ENCODE measurements at regions not wholly inside any gene's neighbourhood (a gene's known extent, or its start where the extent isn't known, plus 50 kb on each side); places are given as distances from the start of the nearest gene placed in this dataset.
"Not testable (repeated sequence)": the region's sequence is repeated elsewhere in the genome, so short reads cannot be mapped to it uniquely, and the experiment has no call there.

DNA sequence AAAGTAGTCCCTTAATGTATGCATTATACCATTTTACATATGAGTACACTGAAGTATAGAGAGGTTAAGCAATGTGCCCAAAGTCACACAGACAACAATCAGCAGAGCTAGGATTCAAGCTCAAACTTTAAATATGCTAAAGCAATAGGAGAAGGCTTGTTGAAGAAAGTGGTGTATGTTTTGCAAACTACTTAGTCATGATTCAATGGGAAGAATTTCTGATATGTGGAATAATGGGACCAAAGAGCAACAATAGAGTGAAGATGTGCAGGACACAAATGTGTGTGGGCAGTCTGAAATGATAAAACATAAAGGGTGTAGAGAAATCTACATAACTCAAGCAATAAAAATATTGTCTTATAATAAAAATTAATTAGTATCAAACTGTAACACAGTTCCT is 109.0 kb upstream of the ARSJ start:
- DNase-seq: no peak

DNA sequence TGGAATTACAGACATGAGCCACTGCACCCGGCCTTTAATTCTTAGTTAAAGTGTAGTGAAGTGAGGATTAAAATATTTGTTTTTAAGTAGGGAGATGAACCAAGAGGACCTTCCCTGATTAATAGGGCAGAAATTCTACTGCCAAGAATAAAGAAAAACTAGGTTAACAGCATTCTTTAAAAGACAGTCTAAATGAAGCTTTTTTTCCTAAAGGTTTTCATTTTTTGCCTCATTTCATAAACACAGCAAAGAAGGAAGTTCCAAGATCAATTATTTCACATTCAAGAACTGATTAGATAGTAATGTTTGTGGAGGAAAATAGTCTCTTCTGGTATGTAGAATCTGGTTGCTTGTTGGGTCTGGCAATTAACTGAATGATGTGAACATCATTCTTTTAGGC is 112.1 kb upstream of the ARSJ start:
- no peak for DNase-seq

DNA sequence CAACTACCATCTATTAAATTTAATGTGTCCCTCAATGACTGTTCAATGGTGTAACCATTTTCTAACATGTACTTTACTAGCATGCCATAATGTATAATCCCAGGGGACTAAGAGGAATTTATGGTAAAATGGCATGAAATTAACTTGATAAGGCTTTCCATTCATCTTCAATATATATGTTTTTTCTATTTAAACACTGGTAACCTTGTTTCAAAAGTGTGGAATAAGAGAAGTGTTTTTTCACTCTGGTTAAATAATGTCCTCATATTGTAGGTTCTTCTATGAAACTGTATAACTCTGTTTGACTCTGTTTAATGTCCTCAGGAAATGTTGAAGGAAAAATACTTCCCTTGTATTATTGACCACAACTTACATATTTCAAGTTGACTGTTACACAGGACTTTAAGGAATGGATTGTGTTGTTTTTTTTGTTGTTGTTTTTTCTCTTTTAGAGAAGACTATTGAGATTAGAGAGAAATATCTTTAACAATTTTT is 113.8 kb upstream of the ARSJ start:
- no peak for DNase-seq

- no peak for DNase-seq
Observed at GRCh38 chr4:114100288-114101031, 121.0 kb upstream of the ARSJ start.

GRCh38 chr4:114103908-114104307 is 124.5 kb upstream of the ARSJ start:
- DNase-seq: no peak

DNA sequence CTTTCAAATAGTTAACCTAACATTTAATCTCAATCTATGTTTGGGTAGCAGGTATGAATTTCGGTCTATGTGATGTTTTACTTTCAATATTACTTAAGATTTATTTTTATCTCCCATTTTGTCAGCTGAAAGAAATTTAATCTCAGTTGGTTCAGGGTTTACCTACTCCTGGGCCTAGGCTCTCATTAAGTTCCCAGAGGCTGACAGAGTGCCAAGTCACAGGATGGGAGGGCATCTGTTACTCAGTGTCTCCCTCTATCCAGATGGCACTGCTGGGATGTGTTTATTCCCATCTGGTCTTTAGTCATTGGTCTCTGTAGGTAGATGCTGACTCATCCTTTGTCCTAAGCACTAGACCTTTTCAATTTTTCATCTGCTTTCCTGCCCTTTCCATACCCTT is 129.4 kb upstream of the ARSJ start:
- no peak for DNase-seq

DNA sequence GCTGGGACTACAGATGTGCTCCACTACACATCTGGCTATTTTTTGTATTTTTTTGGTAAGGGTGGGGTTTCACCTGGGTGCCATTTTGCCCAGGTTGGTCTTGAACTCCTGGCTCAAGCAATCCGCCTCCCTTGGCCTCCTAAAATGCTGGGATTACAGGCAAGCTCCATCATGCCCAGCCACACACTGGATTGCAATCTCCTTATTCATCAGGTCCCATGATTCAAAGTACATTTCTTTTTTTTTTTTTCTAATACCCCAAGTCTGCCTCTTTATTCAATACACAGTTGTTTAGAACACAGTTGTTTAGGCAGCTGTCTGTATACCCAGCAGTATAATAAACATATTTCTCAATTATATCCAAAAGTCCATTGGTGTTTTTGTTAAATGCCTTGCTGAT is 130.3 kb upstream of the ARSJ start:
- no peak for DNase-seq

GRCh38 chr4:114115526-114115925 is 136.1 kb upstream of the ARSJ start:
- DNase-seq: no peak

DNA sequence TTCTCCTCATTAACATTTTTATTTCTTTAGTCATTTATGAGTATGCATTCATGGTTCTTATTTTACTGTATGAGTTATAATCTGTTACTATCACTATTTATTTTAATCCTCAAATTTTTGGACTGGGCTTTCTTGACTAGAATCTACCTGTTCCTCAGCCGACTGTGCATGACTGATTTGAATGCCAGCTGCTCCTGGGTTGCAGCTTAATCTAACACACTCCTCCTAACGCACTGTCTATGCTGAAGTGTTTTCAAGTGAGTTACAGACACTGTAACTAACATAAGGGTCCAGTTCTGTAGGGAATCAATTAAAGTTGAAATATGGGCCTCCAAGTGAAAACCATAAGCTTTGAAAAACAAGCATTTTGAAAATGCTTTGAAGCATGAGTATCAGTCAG is 137.4 kb upstream of the ARSJ start:
- DNase-seq: no peak

- DNase-seq: no peak
Observed at GRCh38 chr4:114121221-114121620, 141.8 kb upstream of the ARSJ start.

DNA sequence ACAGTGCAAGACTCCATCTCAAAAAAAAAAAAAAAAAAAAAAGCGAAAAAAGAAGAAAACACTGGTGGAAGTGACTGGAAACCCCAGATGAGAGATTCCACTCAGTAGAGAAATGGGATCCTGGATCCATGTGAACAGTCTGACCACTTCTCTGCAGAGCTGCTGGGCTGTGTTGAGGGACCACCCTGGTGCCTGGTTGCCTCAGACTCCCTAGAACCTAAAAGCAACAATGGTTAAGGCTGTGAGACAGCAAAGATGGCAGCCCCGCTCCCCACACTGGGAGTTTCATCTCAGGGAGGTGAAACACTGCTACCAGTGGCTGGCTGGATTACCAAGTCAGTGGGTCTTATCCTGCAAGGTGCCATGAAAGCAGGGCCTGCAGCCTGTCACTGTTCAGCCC is 152.8 kb upstream of the ARSJ start:
- DNase-seq: no peak

DNA sequence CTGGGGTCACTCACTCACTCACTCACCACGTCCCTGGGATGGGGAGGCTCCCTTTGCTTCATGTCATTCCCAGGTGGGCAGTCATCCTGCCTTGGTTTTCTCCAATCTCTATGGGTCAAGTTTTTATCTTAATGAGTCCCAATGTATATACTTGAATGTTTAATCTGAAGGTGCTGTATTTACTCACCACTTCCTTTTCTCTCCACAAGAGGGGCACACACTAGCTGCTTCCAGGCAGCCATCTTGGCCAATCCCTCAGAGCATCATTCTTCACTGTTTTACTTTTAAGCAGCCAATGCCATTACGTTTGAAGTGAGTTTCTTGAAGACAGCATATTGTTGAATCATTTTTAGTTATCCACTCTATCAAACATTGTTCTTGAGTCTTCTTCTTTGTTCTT is 153.4 kb upstream of the ARSJ start:
- DNase-seq: no peak

DNA sequence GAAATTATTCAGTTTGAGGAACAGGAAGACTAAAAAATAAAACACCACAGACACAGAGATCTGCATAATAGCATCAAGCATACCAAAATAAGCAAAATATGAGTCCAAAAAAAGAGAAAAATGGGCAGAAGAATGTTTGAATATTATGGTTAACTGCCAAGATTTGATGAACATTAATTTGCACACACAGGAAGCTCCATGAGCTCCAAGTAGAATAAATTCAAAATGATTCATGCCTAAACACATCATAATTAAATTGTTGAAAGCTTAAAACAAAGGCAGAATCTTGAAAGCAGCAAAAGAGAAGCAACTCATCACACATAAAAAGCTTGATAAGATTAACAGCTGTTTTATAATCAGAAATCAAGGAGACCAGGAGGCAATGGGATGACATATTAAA is 156.6 kb upstream of the ARSJ start:
- no peak for DNase-seq

DNA sequence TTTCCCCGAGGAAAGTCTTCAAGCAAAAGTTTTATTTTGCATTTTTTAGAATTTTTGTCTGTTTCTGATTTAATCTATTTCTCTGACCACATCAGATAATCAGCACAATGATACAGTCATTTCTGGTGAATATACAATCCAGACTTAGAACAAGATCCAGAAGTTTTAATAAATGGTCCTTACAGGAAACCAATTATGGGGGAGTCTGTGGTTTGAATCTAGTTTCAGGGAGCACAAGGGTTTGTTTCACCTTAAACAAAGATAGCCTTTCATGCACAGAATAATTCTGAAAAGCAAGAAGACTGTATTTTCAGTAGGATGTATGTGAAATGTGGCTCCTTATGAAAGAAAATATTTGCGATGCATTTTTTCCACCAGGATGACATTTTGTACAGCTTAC is 158.5 kb upstream of the ARSJ start:
- DNase-seq: no peak

DNA sequence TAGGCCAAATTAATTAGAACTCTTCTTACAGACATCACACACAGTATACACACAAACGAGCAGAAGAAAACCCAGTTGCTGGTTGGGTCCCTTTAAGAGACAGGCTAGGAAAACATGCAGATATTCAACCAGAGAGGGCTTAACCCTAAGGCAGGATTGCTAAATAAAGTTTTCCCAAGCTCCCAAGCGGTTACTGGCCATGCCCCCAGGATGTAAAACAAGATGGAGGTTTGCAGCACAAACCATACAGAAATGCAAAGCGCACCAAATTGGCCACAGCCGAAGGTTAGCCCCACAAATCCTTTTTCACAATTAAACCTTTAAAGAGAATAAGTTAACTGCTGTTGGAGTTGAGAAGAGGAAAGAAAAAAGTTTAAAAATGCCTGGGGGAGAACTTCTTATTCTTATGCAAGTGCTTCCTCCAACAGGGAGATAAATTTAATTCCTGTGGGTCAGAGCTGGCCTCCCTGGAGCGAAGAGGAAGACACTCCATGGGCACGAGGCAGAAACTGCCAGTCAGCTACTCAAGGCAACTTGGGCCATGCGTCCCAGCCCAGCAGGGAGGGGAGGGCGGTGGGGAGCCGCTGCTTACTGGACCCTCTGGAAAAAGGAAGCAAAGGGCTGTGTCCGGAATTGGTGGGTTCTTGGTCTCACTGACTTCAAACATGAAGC is 167.6 kb upstream of the ARSJ start:
- DNase-seq: no peak

DNA sequence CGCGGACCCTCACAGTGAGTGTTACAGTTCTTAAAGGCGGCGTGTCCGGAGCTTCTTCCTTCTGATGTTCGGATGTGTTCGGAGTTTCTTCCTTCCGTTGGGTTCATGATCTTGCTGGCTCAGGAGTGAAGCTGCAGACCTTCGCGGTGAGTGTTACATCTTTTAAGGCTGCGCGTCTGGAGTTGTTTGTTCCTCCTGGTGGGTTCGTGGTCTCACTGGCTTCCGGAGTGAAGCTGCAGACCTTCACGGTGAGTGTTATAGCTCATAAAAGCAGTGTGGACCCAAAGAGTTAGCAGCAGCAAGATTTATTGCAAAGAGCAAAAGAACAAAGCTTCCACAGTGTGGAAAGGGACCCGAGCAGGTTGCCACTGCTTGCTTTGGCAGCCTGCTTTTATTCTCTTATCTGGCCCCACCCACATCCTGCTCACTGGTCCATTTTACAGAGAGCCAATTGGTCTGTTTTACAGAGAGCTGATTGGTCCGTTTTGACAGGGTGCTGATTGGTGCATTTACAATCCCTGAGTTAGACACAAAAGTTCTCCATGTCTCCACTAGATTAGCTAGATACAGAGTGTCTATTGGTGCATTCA is 168.3 kb upstream of the ARSJ start:
- peak; percentile 19 to 20 for DNase-seq

DNA sequence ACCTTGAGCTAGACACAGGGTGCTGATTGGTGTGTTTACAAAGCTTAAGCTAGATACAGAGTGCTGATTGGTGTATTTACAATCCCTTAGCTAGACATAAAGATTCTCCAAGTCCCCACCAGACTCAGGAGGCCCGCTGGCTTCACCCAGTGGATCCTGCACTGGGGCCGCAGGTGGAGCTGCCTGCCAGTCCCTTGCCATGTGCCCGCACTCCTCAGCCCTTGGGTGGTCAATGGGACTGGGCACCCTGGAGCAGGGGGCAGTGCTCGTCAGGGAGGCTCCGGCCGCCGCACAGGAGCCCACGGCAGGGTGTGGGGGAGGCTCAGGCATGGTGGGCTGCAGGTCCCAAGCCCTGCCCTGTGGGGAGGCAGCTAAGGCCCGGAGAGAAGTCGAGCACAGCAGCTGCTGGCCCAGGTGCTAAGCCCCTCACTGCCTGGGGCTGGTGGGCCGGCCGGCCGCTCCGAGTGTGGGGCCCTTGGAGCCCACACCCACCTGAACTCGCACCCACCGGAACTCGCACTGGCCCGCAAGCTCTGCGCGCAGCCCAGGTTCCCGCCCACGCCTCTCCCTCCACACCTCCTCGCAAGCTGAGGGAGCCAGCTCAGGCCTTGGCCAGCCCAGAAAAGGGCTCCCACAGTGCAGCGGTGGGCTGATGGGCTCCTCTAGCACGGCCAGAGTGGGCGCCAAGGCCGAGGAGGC is 169.1 kb upstream of the ARSJ start:
- not testable (repeated sequence) for DNase-seq

DNA sequence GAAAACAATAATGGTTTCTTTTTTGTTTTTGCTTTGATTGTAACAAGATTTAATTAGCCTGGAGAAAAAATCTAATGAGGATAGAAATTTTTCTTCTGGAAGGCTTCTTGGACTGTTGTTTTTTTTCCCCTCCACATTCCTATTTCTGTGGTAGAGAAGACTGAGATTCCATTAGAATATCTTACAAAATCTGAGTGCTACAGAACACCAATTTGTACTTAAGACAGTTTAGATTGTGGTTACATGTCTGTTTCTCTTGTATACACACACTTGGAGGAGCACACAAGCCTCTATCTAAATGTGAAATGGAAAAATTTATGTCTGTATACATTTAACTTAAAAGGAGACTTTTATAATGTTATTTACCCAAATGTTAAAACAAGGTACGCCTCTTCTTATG is 176.9 kb upstream of the ARSJ start:
- no peak for DNase-seq

GRCh38 chr4:114161809-114162208 is 182.4 kb upstream of the ARSJ start:
- DNase-seq: no peak

DNA sequence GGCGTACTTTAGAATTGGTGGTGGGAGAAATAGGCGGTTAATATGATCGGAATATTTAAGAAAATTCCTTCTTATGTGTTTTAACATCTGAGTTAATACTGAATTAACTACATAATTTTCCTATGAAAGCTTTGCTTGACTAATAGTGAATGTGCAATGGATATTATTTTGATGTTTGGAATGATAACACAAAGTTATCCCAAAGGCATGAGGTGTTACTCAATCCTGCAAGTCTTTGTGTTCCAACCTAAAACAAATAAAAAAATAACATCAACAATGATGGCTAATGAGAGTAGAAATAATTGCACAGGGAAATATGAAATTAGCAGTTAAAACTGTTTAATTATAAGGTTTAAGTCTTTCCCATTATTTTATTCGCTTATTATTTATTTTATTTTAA is 183.6 kb upstream of the ARSJ start:
- DNase-seq: no peak

GRCh38 chr4:114173968-114174367 is 194.5 kb upstream of the ARSJ start:
- DNase-seq: no peak

DNA sequence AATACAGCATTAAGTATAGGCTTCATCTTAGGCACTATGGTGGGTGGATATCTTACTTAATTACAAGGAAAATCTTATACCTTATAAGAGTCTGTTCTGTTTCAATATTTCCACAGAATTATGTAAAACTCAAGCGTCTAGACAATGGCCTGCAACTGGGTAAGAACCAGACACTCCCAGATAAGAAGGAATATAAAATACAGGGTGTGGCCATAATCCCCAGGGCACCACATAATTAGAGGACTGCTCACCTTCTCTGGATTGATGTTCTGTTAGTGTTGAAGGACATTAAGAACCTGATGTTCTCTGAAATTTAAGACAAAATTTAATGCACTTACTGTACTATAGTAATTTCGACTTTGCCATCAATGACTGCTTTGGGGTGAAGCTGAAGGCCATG is 198.2 kb upstream of the ARSJ start:
- DNase-seq: no peak

- DNase-seq: no peak
Observed at GRCh38 chr4:114178392-114178791, 198.9 kb upstream of the ARSJ start.

- peak; percentile 9 to 33 for DNase-seq
Observed at GRCh38 chr4:114180481-114180880, 201.0 kb upstream of the ARSJ start.

Measured in CD4-positive, alpha-beta T cell treated with Interleukin-4 for 1 hour (primary cell).